ENCODE measurements at regions not wholly inside any gene's neighbourhood (a gene's known extent, or its start where the extent isn't known, plus 50 kb on each side); places are given as distances from the start of the nearest gene placed in this dataset.
"Not testable (repeated sequence)": the region's sequence is repeated elsewhere in the genome, so short reads cannot be mapped to it uniquely, and the experiment has no call there.

GRCh38 chr9:7626571-7627029, 173.0 kb downstream of the DMAC1 start:
- TF ChIP-seq ZSCAN9 (CRISPR knock-in tag; IDR thresholded peaks at IDR 0.05; ENCODE audit: borderline replicate concordance); POLR2AphosphoS5 (IDR thresholded peaks at IDR 0.05; ENCODE audit: low read depth, low read length); CTCF (CRISPR knock-in tag; IDR thresholded peaks at IDR 0.05); ZNF777 (CRISPR knock-in tag; IDR thresholded peaks at IDR 0.05); TCF12 (IDR thresholded peaks at IDR 0.05); TCF12 (CRISPR knock-in tag; IDR thresholded peaks at IDR 0.05); ZNF407 (CRISPR knock-in tag; IDR thresholded peaks at IDR 0.05; ENCODE audit: not compliant biosample characterization): not testable (repeated sequence)

All from HepG2 (cell line).